GM23338 (cell line): ENCODE measurements at regions not wholly inside any gene's neighbourhood (a gene's known extent, or its start where the extent isn't known, plus 50 kb on each side); places are given as distances from the start of the nearest gene placed in this dataset.

ENCODE experiments used
- ATAC-seq: fragments of 200-7000 bp; cut with Tn5 transposase; 3 replicates; pipeline ENCODE4 v1.9.1; 2020
- DNase-seq: peaks from one replicate; pipeline ENCODE4 v3.0.0-alpha.2; 2015; ENCODE audit warnings: low spot score
- H2AFZ ChIP-seq: fragments of 200-600 bp; sonication (generic); 2 replicates; pipeline ENCODE4 v1.8.0; 2016; ENCODE audit warnings: antibody characterized with exemption, mild to moderate bottlenecking, moderate library complexity
- H3F3A ChIP-seq: fragments of 200-600 bp; sonication (generic); replicated peaks from 2 replicates; pipeline ENCODE4 v1.8.0; 2017; ENCODE audit warnings: antibody characterized with exemption, mixed run types, low read depth
- H3K27ac ChIP-seq: fragments of 200-600 bp; sonication (generic); 2 replicates; pipeline ENCODE4 v1.6.1; 2016; ENCODE audit warnings: low read depth
- H3K27me3 ChIP-seq: fragments of 200-600 bp; sonication (generic); 2 replicates; pipeline ENCODE4 v1.8.0; 2016; ENCODE audit warnings: mild to moderate bottlenecking, mixed run types, moderate library complexity; ENCODE audit not compliant: insufficient read depth
- H3K36me3 ChIP-seq: fragments of 200-600 bp; sonication (generic); 2 replicates; pipeline ENCODE4 v1.8.0; 2016; ENCODE audit warnings: mild to moderate bottlenecking; ENCODE audit not compliant: insufficient read depth
- H3K4me1 ChIP-seq: fragments of 200-600 bp; sonication (generic); 2 replicates; pipeline ENCODE4 v1.8.0; 2016; ENCODE audit warnings: mild to moderate bottlenecking, moderate library complexity; ENCODE audit not compliant: insufficient read depth
- H3K4me2 ChIP-seq: fragments of 200-600 bp; sonication (generic); 2 replicates; pipeline ENCODE4 v1.7.1; 2017; ENCODE audit warnings: mixed run types
- H3K4me3 ChIP-seq: fragments of 200-600 bp; sonication (generic); 2 replicates; pipeline ENCODE4 v1.6.1; 2016; ENCODE audit warnings: mixed run types
- H3K79me2 ChIP-seq: fragments of 200-600 bp; sonication (generic); replicated peaks from 2 replicates; pipeline ENCODE4 v1.8.0; 2017; ENCODE audit warnings: mild to moderate bottlenecking; ENCODE audit not compliant: insufficient read depth
- H3K9me2 ChIP-seq: fragments of 200-600 bp; sonication (generic); 2 replicates; pipeline ENCODE4 v1.8.0; 2017; ENCODE audit not compliant: insufficient read depth
- H4K20me1 ChIP-seq: fragments of 200-600 bp; sonication (generic); replicated peaks from 2 replicates; pipeline ENCODE4 v1.8.0; 2017; ENCODE audit warnings: mild to moderate bottlenecking; ENCODE audit not compliant: insufficient read depth
- H3K27ac Mint-ChIP-seq: 2 replicates; pipeline ENCODE4 v1.8.0; 2020; ENCODE audit warnings: inconsistent platforms, mild to moderate bottlenecking, moderate library complexity, mixed read lengths
- H3K27me3 Mint-ChIP-seq: 3 replicates; pipeline ENCODE4 v1.8.0; 2022; ENCODE audit warnings: low read depth, mild to moderate bottlenecking, moderate library complexity, mixed read lengths, inconsistent platforms; ENCODE audit not compliant: insufficient read depth, poor library complexity
- H3K36me3 Mint-ChIP-seq: 3 replicates; pipeline ENCODE4 v1.8.0; 2021; ENCODE audit warnings: low read depth, mild to moderate bottlenecking, inconsistent platforms, moderate library complexity, mixed read lengths
- H3K4me1 Mint-ChIP-seq: 3 replicates; pipeline ENCODE4 v1.8.0; 2020; ENCODE audit warnings: mild to moderate bottlenecking, inconsistent platforms, mixed read lengths
- H3K4me3 Mint-ChIP-seq: 3 replicates; pipeline ENCODE4 v1.8.0; 2021; ENCODE audit warnings: moderate library complexity, mild to moderate bottlenecking, inconsistent platforms, mixed read lengths
- H3K9me3 Mint-ChIP-seq: 3 replicates; pipeline ENCODE4 v1.8.0; 2020; ENCODE audit warnings: moderate library complexity, mild to moderate bottlenecking, inconsistent platforms, mixed read lengths
- CREB1 ChIP-seq: fragments of 250-450 bp; sonication (Bioruptor Pico); IDR thresholded peaks from 2 replicates; pipeline ENCODE4 v1.5.0; 2020; ENCODE audit warnings: low read depth, mild to moderate bottlenecking, moderate library complexity
- EZH2 ChIP-seq: fragments of 200-600 bp; sonication (generic); IDR thresholded peaks from one replicate; pipeline ENCODE4 v1.8.0; 2017; ENCODE audit warnings: antibody characterized with exemption, mild to moderate bottlenecking, low read depth; ENCODE audit not compliant: unreplicated experiment
- EZH2phosphoT487 ChIP-seq: fragments of 200-600 bp; sonication (generic); IDR thresholded peaks from one replicate; pipeline ENCODE4 v1.8.1; 2018; ENCODE audit warnings: antibody characterized with exemption; ENCODE audit not compliant: unreplicated experiment
- JUNB ChIP-seq: IDR thresholded peaks from one replicate; pipeline ENCODE4 v1.6.1; 2016; ENCODE audit warnings: antibody characterized with exemption; ENCODE audit not compliant: unreplicated experiment
- NANOG ChIP-seq: IDR thresholded peaks from 2 replicates; pipeline ENCODE4 v1.6.1; 2016; ENCODE audit warnings: antibody characterized with exemption, borderline replicate concordance
- POLR2AphosphoS5 ChIP-seq: IDR thresholded peaks from 2 replicates; pipeline ENCODE4 v1.6.1; 2016; ENCODE audit warnings: antibody characterized with exemption, low read depth
- STAT1 ChIP-seq: IDR thresholded peaks from one replicate; pipeline ENCODE4 v1.6.1; 2016; ENCODE audit warnings: antibody characterized with exemption; ENCODE audit not compliant: unreplicated experiment
- ZNF331 ChIP-seq: fragments of 250-450 bp; sonication (Bioruptor Pico); IDR thresholded peaks from 2 replicates; pipeline ENCODE4 v1.5.0; 2020; ENCODE audit warnings: low read depth, mild to moderate bottlenecking, moderate library complexity
- TF ChIP-seq, protein P1 (sequence below): IDR thresholded peaks from one replicate; pipeline ENCODE4 v1.6.1; 2018; ENCODE audit warnings: antibody characterized with exemption; ENCODE audit not compliant: unreplicated experiment
- TF ChIP-seq, protein P2 (sequence below): IDR thresholded peaks from 2 replicates; pipeline ENCODE4 v1.6.1; 2016; ENCODE audit warnings: antibody characterized with exemption
- TF ChIP-seq, protein P3 (sequence below): fragments of 250-450 bp; sonication (Bioruptor Pico); IDR thresholded peaks from 2 replicates; pipeline ENCODE4 v1.5.0; 2020; ENCODE audit warnings: mild to moderate bottlenecking, moderate library complexity

DNA sequence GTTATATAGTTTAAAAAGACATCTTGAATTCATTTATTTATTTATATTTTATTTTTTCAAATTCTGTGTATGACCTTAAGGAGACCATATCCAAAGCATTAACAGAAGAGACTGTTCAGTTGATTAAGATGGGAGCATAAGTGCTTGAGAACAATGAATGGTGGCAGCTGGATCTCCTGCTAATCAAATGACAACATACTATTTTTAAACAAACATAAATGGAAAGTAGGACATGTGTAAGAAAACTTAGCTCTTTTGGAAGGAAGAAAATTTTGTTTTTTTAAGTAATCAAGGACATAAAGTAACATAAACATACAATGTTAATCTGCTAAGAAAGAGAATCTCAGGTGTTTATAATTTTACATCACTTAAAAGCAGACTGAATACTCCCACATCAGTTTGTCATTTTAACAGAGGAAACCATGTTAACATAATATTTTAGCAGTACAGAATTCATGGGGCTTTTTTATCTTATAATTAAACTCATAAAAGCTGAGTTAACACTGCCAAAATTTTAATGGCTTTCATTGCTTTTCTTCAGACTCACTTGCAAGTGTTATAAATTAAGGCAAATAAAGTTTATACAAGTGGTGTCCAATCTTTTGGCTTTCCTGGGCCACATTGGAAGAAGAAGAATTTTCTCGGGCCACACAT lies 95.1 kb downstream of the MAD2L1 start:
- Histone ChIP-seq H3K79me2 (no peaks in the 10 kb centered on the region), H4K20me1 (no peaks in the 10 kb centered on the region), H3K36me3 (no peaks in the 10 kb centered on the region), H3K4me3 (no peak overlapping the region), H3K27me3 (no peaks in the 10 kb centered on the region), H2AFZ (no peak overlapping the region), H3K27ac (no peak overlapping the region), H3K9me2 (no peaks in the 10 kb centered on the region), H3K4me2 (no peak overlapping the region), H3K4me1 (peaks cover 2% of the 10 kb centered on the region; the same call in 1 of the 2 replicates), H3F3A (no peaks in the 10 kb centered on the region)
- TF ChIP-seq, protein P1, sequence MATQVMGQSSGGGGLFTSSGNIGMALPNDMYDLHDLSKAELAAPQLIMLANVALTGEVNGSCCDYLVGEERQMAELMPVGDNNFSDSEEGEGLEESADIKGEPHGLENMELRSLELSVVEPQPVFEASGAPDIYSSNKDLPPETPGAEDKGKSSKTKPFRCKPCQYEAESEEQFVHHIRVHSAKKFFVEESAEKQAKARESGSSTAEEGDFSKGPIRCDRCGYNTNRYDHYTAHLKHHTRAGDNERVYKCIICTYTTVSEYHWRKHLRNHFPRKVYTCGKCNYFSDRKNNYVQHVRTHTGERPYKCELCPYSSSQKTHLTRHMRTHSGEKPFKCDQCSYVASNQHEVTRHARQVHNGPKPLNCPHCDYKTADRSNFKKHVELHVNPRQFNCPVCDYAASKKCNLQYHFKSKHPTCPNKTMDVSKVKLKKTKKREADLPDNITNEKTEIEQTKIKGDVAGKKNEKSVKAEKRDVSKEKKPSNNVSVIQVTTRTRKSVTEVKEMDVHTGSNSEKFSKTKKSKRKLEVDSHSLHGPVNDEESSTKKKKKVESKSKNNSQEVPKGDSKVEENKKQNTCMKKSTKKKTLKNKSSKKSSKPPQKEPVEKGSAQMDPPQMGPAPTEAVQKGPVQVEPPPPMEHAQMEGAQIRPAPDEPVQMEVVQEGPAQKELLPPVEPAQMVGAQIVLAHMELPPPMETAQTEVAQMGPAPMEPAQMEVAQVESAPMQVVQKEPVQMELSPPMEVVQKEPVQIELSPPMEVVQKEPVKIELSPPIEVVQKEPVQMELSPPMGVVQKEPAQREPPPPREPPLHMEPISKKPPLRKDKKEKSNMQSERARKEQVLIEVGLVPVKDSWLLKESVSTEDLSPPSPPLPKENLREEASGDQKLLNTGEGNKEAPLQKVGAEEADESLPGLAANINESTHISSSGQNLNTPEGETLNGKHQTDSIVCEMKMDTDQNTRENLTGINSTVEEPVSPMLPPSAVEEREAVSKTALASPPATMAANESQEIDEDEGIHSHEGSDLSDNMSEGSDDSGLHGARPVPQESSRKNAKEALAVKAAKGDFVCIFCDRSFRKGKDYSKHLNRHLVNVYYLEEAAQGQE: no peak
- TF ChIP-seq JUNB (no peak), POLR2AphosphoS5 (no peak), STAT1 (no peak), EZH2 (no peak), ZNF331 (CRISPR knock-in tag) (no peak), NANOG (no peak)
- TF ChIP-seq, protein P2, sequence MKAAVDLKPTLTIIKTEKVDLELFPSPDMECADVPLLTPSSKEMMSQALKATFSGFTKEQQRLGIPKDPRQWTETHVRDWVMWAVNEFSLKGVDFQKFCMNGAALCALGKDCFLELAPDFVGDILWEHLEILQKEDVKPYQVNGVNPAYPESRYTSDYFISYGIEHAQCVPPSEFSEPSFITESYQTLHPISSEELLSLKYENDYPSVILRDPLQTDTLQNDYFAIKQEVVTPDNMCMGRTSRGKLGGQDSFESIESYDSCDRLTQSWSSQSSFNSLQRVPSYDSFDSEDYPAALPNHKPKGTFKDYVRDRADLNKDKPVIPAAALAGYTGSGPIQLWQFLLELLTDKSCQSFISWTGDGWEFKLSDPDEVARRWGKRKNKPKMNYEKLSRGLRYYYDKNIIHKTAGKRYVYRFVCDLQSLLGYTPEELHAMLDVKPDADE: no peak
- Mint-ChIP-seq H3K4me1 (peaks cover 2% of the 10 kb centered on the region; the same call in 2 of the 3 replicates), H3K4me3 (no peak overlapping the region), H3K27ac (no peak overlapping the region), H3K36me3 (no peaks in the 10 kb centered on the region), H3K9me3 (no peaks in the 10 kb centered on the region), H3K27me3 (no peaks in the 10 kb centered on the region)
- ATAC-seq (no peak), DNase-seq (no peak)

DNA sequence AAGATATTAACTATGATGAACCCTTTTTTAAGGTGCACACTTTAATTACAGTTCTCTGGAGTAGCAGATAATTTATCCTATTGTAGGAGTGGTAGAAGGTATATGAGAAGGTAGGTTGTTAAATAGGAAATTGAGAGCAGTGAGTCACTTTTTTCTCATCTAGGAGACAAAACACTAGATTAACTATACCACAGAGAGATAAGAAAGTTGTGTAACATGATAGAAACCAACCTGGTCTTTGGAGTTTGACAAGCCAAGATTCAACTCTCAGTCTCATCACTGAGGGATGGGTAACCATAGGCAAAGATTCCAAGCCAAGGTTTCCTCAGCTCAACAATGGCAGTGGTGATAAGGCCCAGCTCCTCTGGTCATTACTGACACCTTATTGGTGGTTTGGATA lies 104.0 kb downstream of the MAD2L1 start:
- Histone ChIP-seq H3K27me3 (no peaks in the 10 kb centered on the region), H3K4me2 (no peak overlapping the region), H3F3A (no peaks in the 10 kb centered on the region), H3K36me3 (no peaks in the 10 kb centered on the region), H3K4me1 (0 out of 2 replicates have a peak, but pooled peaks cover 5% of the 10 kb centered on the region), H3K79me2 (no peaks in the 10 kb centered on the region), H2AFZ (no peak overlapping the region), H3K27ac (no peak overlapping the region), H3K4me3 (no peak overlapping the region), H4K20me1 (no peaks in the 10 kb centered on the region), H3K9me2 (no peaks in the 10 kb centered on the region)
- peaks cover 3% of the 10 kb centered on the region for H3K27me3 Mint-ChIP-seq
- peaks cover 11% of the 10 kb centered on the region for H3K4me1 Mint-ChIP-seq
- no peak overlapping the region for H3K4me3 Mint-ChIP-seq
- ATAC-seq: no peak
- no peaks in the 10 kb centered on the region for H3K9me3 Mint-ChIP-seq
- H3K27ac Mint-ChIP-seq: no peak overlapping the region
- no peaks in the 10 kb centered on the region for H3K36me3 Mint-ChIP-seq
- no peak for DNase-seq
- TF ChIP-seq, protein P3, sequence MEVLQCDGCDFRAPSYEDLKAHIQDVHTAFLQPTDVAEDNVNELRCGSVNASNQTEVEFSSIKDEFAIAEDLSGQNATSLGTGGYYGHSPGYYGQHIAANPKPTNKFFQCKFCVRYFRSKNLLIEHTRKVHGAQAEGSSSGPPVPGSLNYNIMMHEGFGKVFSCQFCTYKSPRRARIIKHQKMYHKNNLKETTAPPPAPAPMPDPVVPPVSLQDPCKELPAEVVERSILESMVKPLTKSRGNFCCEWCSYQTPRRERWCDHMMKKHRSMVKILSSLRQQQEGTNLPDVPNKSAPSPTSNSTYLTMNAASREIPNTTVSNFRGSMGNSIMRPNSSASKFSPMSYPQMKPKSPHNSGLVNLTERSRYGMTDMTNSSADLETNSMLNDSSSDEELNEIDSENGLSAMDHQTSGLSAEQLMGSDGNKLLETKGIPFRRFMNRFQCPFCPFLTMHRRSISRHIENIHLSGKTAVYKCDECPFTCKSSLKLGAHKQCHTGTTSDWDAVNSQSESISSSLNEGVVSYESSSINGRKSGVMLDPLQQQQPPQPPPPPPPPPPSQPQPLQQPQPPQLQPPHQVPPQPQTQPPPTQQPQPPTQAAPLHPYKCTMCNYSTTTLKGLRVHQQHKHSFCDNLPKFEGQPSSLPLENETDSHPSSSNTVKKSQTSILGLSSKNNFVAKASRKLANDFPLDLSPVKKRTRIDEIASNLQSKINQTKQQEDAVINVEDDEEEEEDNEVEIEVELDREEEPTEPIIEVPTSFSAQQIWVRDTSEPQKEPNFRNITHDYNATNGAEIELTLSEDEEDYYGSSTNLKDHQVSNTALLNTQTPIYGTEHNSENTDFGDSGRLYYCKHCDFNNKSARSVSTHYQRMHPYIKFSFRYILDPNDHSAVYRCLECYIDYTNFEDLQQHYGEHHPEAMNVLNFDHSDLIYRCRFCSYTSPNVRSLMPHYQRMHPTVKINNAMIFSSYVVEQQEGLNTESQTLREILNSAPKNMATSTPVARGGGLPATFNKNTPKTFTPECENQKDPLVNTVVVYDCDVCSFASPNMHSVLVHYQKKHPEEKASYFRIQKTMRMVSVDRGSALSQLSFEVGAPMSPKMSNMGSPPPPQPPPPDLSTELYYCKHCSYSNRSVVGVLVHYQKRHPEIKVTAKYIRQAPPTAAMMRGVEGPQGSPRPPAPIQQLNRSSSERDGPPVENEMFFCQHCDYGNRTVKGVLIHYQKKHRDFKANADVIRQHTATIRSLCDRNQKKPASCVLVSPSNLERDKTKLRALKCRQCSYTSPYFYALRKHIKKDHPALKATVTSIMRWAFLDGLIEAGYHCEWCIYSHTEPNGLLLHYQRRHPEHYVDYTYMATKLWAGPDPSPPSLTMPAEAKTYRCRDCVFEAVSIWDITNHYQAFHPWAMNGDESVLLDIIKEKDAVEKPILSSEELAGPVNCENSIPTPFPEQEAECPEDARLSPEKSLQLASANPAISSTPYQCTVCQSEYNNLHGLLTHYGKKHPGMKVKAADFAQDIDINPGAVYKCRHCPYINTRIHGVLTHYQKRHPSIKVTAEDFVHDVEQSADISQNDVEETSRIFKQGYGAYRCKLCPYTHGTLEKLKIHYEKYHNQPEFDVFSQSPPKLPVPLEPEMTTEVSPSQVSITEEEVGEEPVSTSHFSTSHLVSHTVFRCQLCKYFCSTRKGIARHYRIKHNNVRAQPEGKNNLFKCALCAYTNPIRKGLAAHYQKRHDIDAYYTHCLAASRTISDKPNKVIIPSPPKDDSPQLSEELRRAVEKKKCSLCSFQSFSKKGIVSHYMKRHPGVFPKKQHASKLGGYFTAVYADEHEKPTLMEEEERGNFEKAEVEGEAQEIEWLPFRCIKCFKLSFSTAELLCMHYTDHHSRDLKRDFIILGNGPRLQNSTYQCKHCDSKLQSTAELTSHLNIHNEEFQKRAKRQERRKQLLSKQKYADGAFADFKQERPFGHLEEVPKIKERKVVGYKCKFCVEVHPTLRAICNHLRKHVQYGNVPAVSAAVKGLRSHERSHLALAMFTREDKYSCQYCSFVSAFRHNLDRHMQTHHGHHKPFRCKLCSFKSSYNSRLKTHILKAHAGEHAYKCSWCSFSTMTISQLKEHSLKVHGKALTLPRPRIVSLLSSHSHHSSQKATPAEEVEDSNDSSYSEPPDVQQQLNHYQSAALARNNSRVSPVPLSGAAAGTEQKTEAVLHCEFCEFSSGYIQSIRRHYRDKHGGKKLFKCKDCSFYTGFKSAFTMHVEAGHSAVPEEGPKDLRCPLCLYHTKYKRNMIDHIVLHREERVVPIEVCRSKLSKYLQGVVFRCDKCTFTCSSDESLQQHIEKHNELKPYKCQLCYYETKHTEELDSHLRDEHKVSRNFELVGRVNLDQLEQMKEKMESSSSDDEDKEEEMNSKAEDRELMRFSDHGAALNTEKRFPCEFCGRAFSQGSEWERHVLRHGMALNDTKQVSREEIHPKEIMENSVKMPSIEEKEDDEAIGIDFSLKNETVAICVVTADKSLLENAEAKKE (CRISPR knock-in tag): no peak
- no peak for TF ChIP-seq EZH2phosphoT487
- no peak for TF ChIP-seq JUNB
- no peak for TF ChIP-seq CREB1 (CRISPR knock-in tag)
- no peak for TF ChIP-seq ZNF331 (CRISPR knock-in tag)
- TF ChIP-seq EZH2: no peak
